Thymus (tissue), 11 donors: ENCODE measurements at regions not wholly inside any gene's neighbourhood (a gene's known extent, or its start where the extent isn't known, plus 50 kb on each side); places are given as distances from the start of the nearest gene placed in this dataset.
A peak's percentile ranks its signal among the peaks of the same experiment; 100 is the strongest.

Experiments used
- DNase-seq, 9 donors: peaks; one replicate each; pipeline ENCODE4 v3.0.0-alpha.2; 2013; ENCODE audit warnings: low spot score in 9 of 9, low read depth in 6 of 9, missing footprints in 1 of 9
- H3K27ac ChIP-seq, 2 donors: one replicate each; pipeline ENCODE4 v1.5.1; 2013; ENCODE audit warnings: control low read depth in 1 of 2, low read depth in 1 of 2, low read length in 1 of 2, mild to moderate bottlenecking in 1 of 2, moderate library complexity in 1 of 2
- H3K27me3 ChIP-seq, 2 donors: one replicate each; pipeline ENCODE4 v1.5.1; 2013; ENCODE audit warnings: low read length in 1 of 2; ENCODE audit not compliant: control insufficient read depth in 2 of 2, insufficient read depth in 1 of 2
- H3K36me3 ChIP-seq, 2 donors: one replicate each; pipeline ENCODE4 v1.5.1; 2013; ENCODE audit warnings: low read length in 1 of 2, mild to moderate bottlenecking in 1 of 2, moderate library complexity in 1 of 2; ENCODE audit not compliant: control insufficient read depth in 2 of 2, insufficient read depth in 2 of 2
- H3K4me1 ChIP-seq, 2 donors: one replicate each; pipeline ENCODE4 v1.5.1; 2013; ENCODE audit warnings: low read length in 2 of 2; ENCODE audit not compliant: control insufficient read depth in 2 of 2, insufficient read depth in 2 of 2
- H3K4me3 ChIP-seq, 2 donors: one replicate each; pipeline ENCODE4 v1.5.1; 2013; ENCODE audit warnings: low read length in 2 of 2, control low read depth in 1 of 2, mild to moderate bottlenecking in 1 of 2
- H3K9me3 ChIP-seq, 2 donors: one replicate each; pipeline ENCODE4 v1.5.1; 2013; ENCODE audit warnings: low read length in 1 of 2, mild to moderate bottlenecking in 1 of 2; ENCODE audit not compliant: control insufficient read depth in 2 of 2, insufficient read depth in 1 of 2
- WGBS: extraction: QIAGEN DNeasy Blood & Tissue Kit; methylation state at CpG from one replicate; pipeline ENCODE4 v1.1.7; 2013; 5-methylcytosine and 5-hydroxymethylcytosine counted together
- donor health status: healthy.

GRCh38 chr4:121216461-121216860, 52.3 kb upstream of the TNIP3 start:
- H3K4me3 ChIP-seq: no peak overlapping the region
- no peak overlapping the region for H3K27ac ChIP-seq
- 89% methylated on average over 3 of the region's 3 CpGs for WGBS
- no peaks in the 10 kb centered on the region for H3K4me1 ChIP-seq
- no peaks in the 10 kb centered on the region for H3K9me3 ChIP-seq
- no peaks in the 10 kb centered on the region for H3K27me3 ChIP-seq
- DNase-seq: peak in 1 of 9 donors; percentile 18
- no peaks in the 10 kb centered on the region for H3K36me3 ChIP-seq

GRCh38 chr4:121213940-121214339, 49.8 kb upstream of the TNIP3 start:
- Histone ChIP-seq H3K27me3 (no peaks in the 10 kb centered on the region), H3K9me3 (no peaks in the 10 kb centered on the region), H3K36me3 (no peaks in the 10 kb centered on the region), H3K4me1 (no peaks in the 10 kb centered on the region), H3K4me3 (no peak overlapping the region), H3K27ac (no peak overlapping the region)
- WGBS: 96% methylated on average over 7 of the region's 7 CpGs
- DNase-seq: no peak
